Keratinocyte (primary cell): ENCODE measurements at regions not wholly inside any gene's neighbourhood (a gene's known extent, or its start where the extent isn't known, plus 50 kb on each side); places are given as distances from the start of the nearest gene placed in this dataset.

Source experiments
- DNase-seq: peaks from one replicate; pipeline ENCODE4 v3.0.0-alpha.2; 2011; ENCODE audit warnings: low read depth, missing footprints, low spot score
- FAIRE-seq: peaks from 2 replicates; lab custom pipeline; 2011; peaks lifted over from hg19 to GRCh38; lab: Jason Lieb, UNC
- H2AFZ ChIP-seq: 2 replicates; pipeline ENCODE4 v1.6.0; 2012; ENCODE audit warnings: low read length, control low read depth, inconsistent platforms; ENCODE audit not compliant: control insufficient read depth
- H3K27ac ChIP-seq: 2 replicates; pipeline ENCODE4 v1.5.1; 2011; ENCODE audit warnings: low read length; ENCODE audit not compliant: control insufficient read depth, insufficient read depth
- H3K27me3 ChIP-seq: 3 replicates; pipeline ENCODE4 v1.6.0; 2011; ENCODE audit warnings: low read length; ENCODE audit not compliant: control insufficient read depth, insufficient read depth; ENCODE audit errors: extremely low read depth
- H3K36me3 ChIP-seq, 2 experiments: 2 replicates in 1 of 2; 3 replicates in 1 of 2; pipeline ENCODE4 v1.5.1; 2011; ENCODE audit warnings: low read length in 2 of 2, mild to moderate bottlenecking in 1 of 2; ENCODE audit not compliant: control insufficient read depth in 2 of 2, insufficient read depth in 2 of 2; ENCODE audit errors: extremely low read depth in 1 of 2
- H3K4me1 ChIP-seq: 3 replicates; pipeline ENCODE4 v1.5.1; 2011; ENCODE audit warnings: low read length; ENCODE audit not compliant: control insufficient read depth, insufficient read depth; ENCODE audit errors: extremely low read depth
- H3K4me2 ChIP-seq: 3 replicates; pipeline ENCODE4 v1.6.0; 2011; ENCODE audit warnings: low read depth, low read length; ENCODE audit not compliant: control insufficient read depth, insufficient read depth; ENCODE audit errors: extremely low read depth
- H3K4me3 ChIP-seq, 3 experiments: fragments of 200-600 bp in 1 of 3; sonication (generic) in 1 of 3; 2 replicates in 2 of 3; 3 replicates in 1 of 3; pipeline ENCODE4 v1.5.1; 2011 to 2016; ENCODE audit warnings: low read length in 3 of 3, mild to moderate bottlenecking in 3 of 3, control low read depth in 2 of 3, inconsistent platforms in 1 of 3, low read depth in 1 of 3, mixed read lengths in 1 of 3, mixed run types in 1 of 3, moderate library complexity in 1 of 3; ENCODE audit not compliant: control insufficient read depth in 2 of 3, insufficient read depth in 2 of 3; ENCODE audit errors: extremely low read depth in 1 of 3
- H3K79me2 ChIP-seq: 2 replicates; pipeline ENCODE4 v1.6.0; 2012; ENCODE audit warnings: low read length; ENCODE audit not compliant: control insufficient read depth, insufficient read depth
- H3K9ac ChIP-seq: 3 replicates; pipeline ENCODE4 v1.6.0; 2011; ENCODE audit warnings: low read length; ENCODE audit not compliant: control insufficient read depth, insufficient read depth; ENCODE audit errors: extremely low read depth
- H3K9me1 ChIP-seq: 3 replicates; pipeline ENCODE4 v1.6.0; 2011; ENCODE audit warnings: low read length; ENCODE audit not compliant: control insufficient read depth, insufficient read depth; ENCODE audit errors: extremely low read depth
- H3K9me3 ChIP-seq: 2 replicates; pipeline ENCODE4 v1.5.1; 2012; ENCODE audit warnings: low read depth, low read length; ENCODE audit not compliant: control insufficient read depth
- H4K20me1 ChIP-seq: 3 replicates; pipeline ENCODE4 v1.6.0; 2011; ENCODE audit warnings: low read length; ENCODE audit not compliant: control insufficient read depth, insufficient read depth; ENCODE audit errors: extremely low read depth
- CTCF ChIP-seq, 3 experiments: IDR thresholded peaks in 1 of 3; conservative IDR thresholded peaks in 1 of 3; optimal IDR thresholded peaks in 1 of 3; 2 replicates in 2 of 3; 3 replicates in 1 of 3; pipeline versions ENCODE3 to v1.5.1; 2011; ENCODE audit warnings: low read length in 3 of 3, mild to moderate bottlenecking in 3 of 3, moderate library complexity in 2 of 3, control low read depth in 1 of 3, inconsistent platforms in 1 of 3; ENCODE audit not compliant: insufficient read depth in 2 of 3; ENCODE audit errors: extremely low read depth in 1 of 3
- EZH2 ChIP-seq: IDR thresholded peaks from one replicate; pipeline ENCODE4 v1.6.1; 2012; ENCODE audit warnings: inconsistent platforms, mild to moderate bottlenecking, low read length, moderate library complexity
- dilution Hi-C: fragments of 300-500 bp; cut with MboI; formaldehyde crosslinking; loops from one replicate; pipeline ENCODE4 v1.7.0; 2020; ENCODE audit warnings: low sequenced_read_pairs; ENCODE audit not compliant: extremely low pct_ligation_motif_present

- Histone ChIP-seq H4K20me1 (no peaks in the 10 kb centered on the region), H3K4me3 (no peak overlapping the region), H3K4me1 (no peaks in the 10 kb centered on the region), H3K9me3 (no peaks in the 10 kb centered on the region), H3K79me2 (no peaks in the 10 kb centered on the region), H2AFZ (no peak overlapping the region), H3K9me1 (no peaks in the 10 kb centered on the region), H3K27me3 (no peaks in the 10 kb centered on the region), H3K9ac (no peak overlapping the region), H3K4me2 (no peak overlapping the region), H3K36me3 (no peaks in the 10 kb centered on the region), H3K27ac (no peak overlapping the region)
- DNase-seq = no peak
- dilution Hi-C loops = no loop called here
- no peak for TF ChIP-seq EZH2
- no peak for TF ChIP-seq CTCF (optimal IDR thresholded peaks at IDR 0.05 in 1 of 3, IDR thresholded peaks at IDR 0.05 in 1 of 3, conservative IDR thresholded peaks at IDR 0.05 in 1 of 3; ENCODE audit: extremely low read depth in 1 of 3, insufficient read depth in 2 of 3, low read length in 3 of 3)
- peak; percentile 53 for FAIRE-seq
Observed at GRCh38 chr2:39948016-39948719, 169.1 kb upstream of the THUMPD2 start.

GRCh38 chr2:39947294-39948015, 168.4 kb upstream of the THUMPD2 start:
- FAIRE-seq = no peak

More at GRCh38 chr2:39947294-39948015, 168.4 kb upstream of the THUMPD2 start:
- dilution Hi-C loops = no loop called here
- Histone ChIP-seq H3K27ac (no peak overlapping the region), H4K20me1 (no peaks in the 10 kb centered on the region), H3K4me1 (no peaks in the 10 kb centered on the region), H3K27me3 (no peaks in the 10 kb centered on the region), H3K4me2 (no peak overlapping the region), H3K9me1 (no peaks in the 10 kb centered on the region), H2AFZ (no peak overlapping the region), H3K9me3 (no peaks in the 10 kb centered on the region), H3K79me2 (no peaks in the 10 kb centered on the region), H3K9ac (no peak overlapping the region), H3K4me3 (no peak overlapping the region), H3K36me3 (no peaks in the 10 kb centered on the region)
- no peak for DNase-seq
- TF ChIP-seq EZH2 = no peak
- no peak for TF ChIP-seq CTCF (optimal IDR thresholded peaks at IDR 0.05 in 1 of 3, IDR thresholded peaks at IDR 0.05 in 1 of 3, conservative IDR thresholded peaks at IDR 0.05 in 1 of 3; ENCODE audit: extremely low read depth in 1 of 3, insufficient read depth in 2 of 3, low read length in 3 of 3)
